ENCODE measurements at regions not wholly inside any gene's neighbourhood (a gene's known extent, or its start where the extent isn't known, plus 50 kb on each side); places are given as distances from the start of the nearest gene placed in this dataset.

DNA sequence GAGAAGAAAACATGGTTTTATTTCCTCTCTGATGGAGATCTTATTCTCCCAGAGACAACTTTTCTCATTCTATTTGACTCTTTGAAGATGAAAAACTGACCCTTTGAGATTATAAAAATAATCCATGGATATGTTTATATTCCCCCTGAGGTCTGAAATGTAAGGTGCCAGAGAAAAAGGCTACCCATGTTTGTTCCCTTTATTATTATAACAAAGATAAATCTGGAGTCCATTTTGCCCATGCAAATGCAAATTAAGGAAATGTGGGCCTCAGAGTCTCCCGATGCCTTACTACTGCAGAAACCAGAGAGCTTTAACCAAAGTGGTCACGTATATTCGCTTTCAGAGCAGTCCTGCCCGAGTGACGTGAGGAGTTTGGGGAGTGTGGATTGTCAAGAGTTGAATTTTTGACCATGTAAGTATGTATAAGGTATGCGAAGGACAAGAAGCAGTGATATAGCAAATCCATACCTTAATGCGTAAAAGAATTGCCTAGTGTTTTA lies 312.5 kb downstream of the RASEF start (continued):
- TF ChIP-seq MAZ (CRISPR knock-in tag; conservative IDR thresholded peaks at IDR 0.05 in 1 of 2, IDR thresholded peaks at IDR 0.05 in 1 of 2) (no peak), FOS (IDR thresholded peaks at IDR 0.05; ENCODE audit: extremely low read depth, insufficient read length) (no peak), ZBTB8A (IDR thresholded peaks at IDR 0.05; ENCODE audit: partially characterized antibody) (no peak)

DNA sequence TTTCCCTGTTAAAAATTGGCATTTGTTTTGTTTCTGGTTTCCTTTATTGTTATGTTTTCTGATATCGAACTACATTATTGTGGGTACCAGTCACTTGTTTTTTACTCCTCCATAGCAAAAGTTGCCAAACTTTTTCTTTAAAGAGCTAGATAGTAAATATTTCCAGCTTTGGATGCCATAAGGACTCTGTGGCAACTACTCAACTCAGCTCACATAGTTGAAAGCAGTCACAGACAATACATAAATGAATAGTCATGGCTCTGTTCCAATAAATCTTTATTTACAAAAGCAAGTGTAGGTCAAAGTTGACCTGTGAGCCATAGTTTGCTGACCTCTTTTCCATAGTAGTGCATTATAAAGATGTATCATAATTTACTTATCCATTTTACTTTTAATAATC lies 305.0 kb downstream of the RASEF start:
- in situ Hi-C loops (cut with MboI), result no loop called here
- H3K4me2 ChIP-seq (ENCODE audit: insufficient read depth, low read length), result no peak overlapping the region
- H3K36me3 ChIP-seq (ENCODE audit: control insufficient read depth, insufficient read depth, low read length), result no peaks in the 10 kb centered on the region
- no peaks in the 10 kb centered on the region for H4K20me1 ChIP-seq (replicated peaks; ENCODE audit: control insufficient read depth, insufficient read depth, low read length)
- POLR2A ChIA-PET, result no interaction called here
- intact Hi-C loops (cut with micrococcal nuclease), result no loop called here
- FAIRE-seq (no peak), ATAC-seq (no peak), DNase-seq (ENCODE audit: extremely low read depth in 1 of 4, low spot score in 3 of 4) (no peak)
- no peaks in the 10 kb centered on the region for H3K9me1 ChIP-seq (ENCODE audit: control insufficient read depth, insufficient read depth, low read length)
- no peak overlapping the region for H3K9ac ChIP-seq (ENCODE audit: insufficient read depth in 1 of 2, low read depth in 2 of 2, low read length in 2 of 2)
- no peaks in the 10 kb centered on the region for H3K4me1 ChIP-seq (replicated peaks in 1 of 2; ENCODE audit: control insufficient read depth in 2 of 2, insufficient read depth in 2 of 2, low read length in 2 of 2)
- H2AFZ ChIP-seq (ENCODE audit: low read depth, low read length), result no peak overlapping the region
- BruUV-seq (replicated peaks), result no TSS peak
- H3K27ac ChIP-seq (ENCODE audit: extremely low read depth, low read depth, low read length), result no peak overlapping the region
- H3K9me3 ChIP-seq (replicated peaks; ENCODE audit: control insufficient read depth, insufficient read depth, low read depth, low read length), result no peaks in the 10 kb centered on the region
- WGBS (ENCODE audit: insufficient coverage, low coverage, missing lambda C conversion rate), result 0% methylated on average over 1 of the region's 1 CpG
- CTCF ChIA-PET (ENCODE audit: low intra/inter-chr PET ratio), result no interaction called here
- H3K27me3 ChIP-seq (ENCODE audit: control insufficient read depth in 2 of 2, insufficient read depth in 2 of 2, low read length in 2 of 2), result no peaks in the 10 kb centered on the region
- H3K4me3 ChIP-seq, result no peak overlapping the region
- H3K79me2 ChIP-seq (ENCODE audit: control insufficient read depth, insufficient read depth, low read length), result no peaks in the 10 kb centered on the region
- TF ChIP-seq SMARCA4 (IDR thresholded peaks at IDR 0.05) (no peak), ZNF445 (CRISPR knock-in tag; IDR thresholded peaks at IDR 0.05; ENCODE audit: low read depth) (no peak), GTF2B (IDR thresholded peaks at IDR 0.05; ENCODE audit: extremely low read depth, insufficient read length) (no peak), MYC (IDR thresholded peaks at IDR 0.05; ENCODE audit: low read depth, low read length) (no peak), MYC (CRISPR knock-in tag; IDR thresholded peaks at IDR 0.05; ENCODE audit: borderline replicate concordance, low read depth) (no peak), ZFP91 (CRISPR knock-in tag; IDR thresholded peaks at IDR 0.05) (no peak), ZBTB1 (CRISPR knock-in tag; IDR thresholded peaks at IDR 0.05; ENCODE audit: borderline replicate concordance, low read depth) (no peak), ZSCAN32 (CRISPR knock-in tag; IDR thresholded peaks at IDR 0.05) (no peak), POLR2A (conservative IDR thresholded peaks at IDR 0.05) (no peak), DEAF1 (CRISPR knock-in tag; IDR thresholded peaks at IDR 0.05) (no peak), HINFP (tag; conservative IDR thresholded peaks at IDR 0.05; ENCODE audit: low read depth) (no peak), ZNF764 (CRISPR knock-in tag; IDR thresholded peaks at IDR 0.05; ENCODE audit: low read depth) (no peak)

Data from K562 (cell line).